ENCODE measurements at regions not wholly inside any gene's neighbourhood (a gene's known extent, or its start where the extent isn't known, plus 50 kb on each side); places are given as distances from the start of the nearest gene placed in this dataset.

DNA sequence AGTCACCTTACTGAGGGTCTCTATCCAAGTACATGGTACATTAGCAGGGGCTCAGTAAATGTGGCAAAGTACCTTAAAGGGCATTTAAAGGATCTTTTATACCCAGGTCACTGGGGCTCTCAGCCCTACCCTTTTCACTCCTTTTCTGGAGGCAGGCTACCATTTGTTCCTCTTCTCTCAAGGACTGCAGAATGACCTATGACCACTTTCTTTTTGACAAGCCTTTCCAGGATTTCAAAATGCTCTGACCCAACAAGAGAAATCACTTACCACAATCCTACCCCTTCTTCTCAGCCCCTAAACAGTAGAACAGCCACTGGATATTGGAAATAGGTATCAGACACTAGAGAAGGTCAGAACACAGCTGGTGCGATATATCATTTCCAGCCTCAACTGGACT is 221.8 kb upstream of the TPRG1 start:
- no peak overlapping the region for H3K4me3 ChIP-seq (ENCODE audit: low read depth, low read length)
- peaks cover 21% of the 10 kb centered on the region for H3K4me1 ChIP-seq (ENCODE audit: control insufficient read depth, insufficient read depth, low read length)
- no peaks in the 10 kb centered on the region for H3K9me3 ChIP-seq (ENCODE audit: control insufficient read depth, insufficient read depth, low read depth, low read length)
- H3K27me3 ChIP-seq (ENCODE audit: control insufficient read depth, insufficient read depth, low read length): 0 out of 2 replicates have a peak, but pooled peaks cover 3% of the 10 kb centered on the region
- no peak overlapping the region for H3K9ac ChIP-seq (ENCODE audit: low read length)
- H3K36me3 ChIP-seq (ENCODE audit: control insufficient read depth, insufficient read depth, low read length): no peaks in the 10 kb centered on the region
- no peak overlapping the region for H3K27ac ChIP-seq (ENCODE audit: low read depth, low read length)

DNA sequence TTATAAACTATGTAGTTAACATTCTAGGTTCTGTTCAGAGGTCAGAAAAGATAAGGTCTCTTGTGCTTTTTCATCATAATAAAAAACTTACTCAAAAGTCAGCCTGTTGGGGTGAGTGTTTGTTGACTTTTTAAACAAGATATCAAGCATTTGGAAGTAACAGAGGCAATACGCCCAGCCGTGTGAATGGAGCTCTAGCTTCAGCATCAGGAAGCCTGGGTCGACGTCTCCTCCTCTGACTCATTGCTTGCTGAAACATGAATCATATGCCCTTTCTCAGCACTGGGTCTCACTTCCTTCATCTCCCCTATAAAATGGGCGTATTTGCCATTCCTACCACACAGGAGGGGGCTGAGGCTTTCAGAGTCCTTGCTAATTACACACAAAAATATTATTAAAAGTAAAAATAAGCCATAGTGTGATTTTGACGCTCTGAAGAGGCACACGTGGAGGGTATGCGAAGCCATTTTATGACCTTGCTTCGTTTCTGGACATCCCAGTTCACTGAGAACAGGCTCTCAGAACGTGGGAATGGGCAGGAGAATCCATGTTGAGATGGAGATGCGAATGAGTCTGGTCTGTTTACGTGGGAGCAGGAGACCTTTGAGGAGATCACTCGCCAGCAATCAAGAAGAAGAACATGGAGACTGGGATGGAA is 220.8 kb upstream of the TPRG1 start:
- Histone ChIP-seq H3K36me3 (ENCODE audit: control insufficient read depth, insufficient read depth, low read length) (no peaks in the 10 kb centered on the region), H3K9ac (ENCODE audit: low read length) (no peak overlapping the region), H3K9me3 (ENCODE audit: control insufficient read depth, insufficient read depth, low read depth, low read length) (no peaks in the 10 kb centered on the region), H3K27ac (ENCODE audit: low read depth, low read length) (no peak overlapping the region), H3K27me3 (ENCODE audit: control insufficient read depth, insufficient read depth, low read length) (0 out of 2 replicates have a peak, but pooled peaks cover 3% of the 10 kb centered on the region), H3K4me3 (ENCODE audit: low read depth, low read length) (no peak overlapping the region), H3K4me1 (ENCODE audit: control insufficient read depth, insufficient read depth, low read length) (peaks cover 21% of the 10 kb centered on the region)

DNA sequence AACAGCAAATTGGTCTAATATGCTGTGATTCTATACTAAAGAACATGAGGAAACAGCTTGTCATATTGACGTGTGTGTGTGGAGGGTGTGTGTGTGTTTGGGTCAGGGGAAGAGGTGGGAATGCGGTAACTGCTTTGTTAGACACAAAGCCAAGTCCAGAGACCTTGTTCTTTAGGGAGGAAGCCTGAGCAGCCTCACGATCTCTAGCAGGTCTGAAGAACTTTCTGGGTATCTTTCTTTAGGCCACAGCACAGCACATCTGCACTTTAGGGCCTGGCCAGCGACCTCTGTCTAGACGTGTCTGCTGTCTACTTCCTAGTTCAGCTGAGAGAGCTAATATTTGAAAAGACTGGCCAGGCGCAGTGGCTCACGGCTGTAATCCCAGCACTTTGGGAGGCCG is 220.0 kb upstream of the TPRG1 start:
- H3K4me3 ChIP-seq (ENCODE audit: low read depth, low read length): no peak overlapping the region
- no peak overlapping the region for H3K9ac ChIP-seq (ENCODE audit: low read length)
- H3K9me3 ChIP-seq (ENCODE audit: control insufficient read depth, insufficient read depth, low read depth, low read length): no peaks in the 10 kb centered on the region
- H3K4me1 ChIP-seq (ENCODE audit: control insufficient read depth, insufficient read depth, low read length): peaks cover 18% of the 10 kb centered on the region
- no peak overlapping the region for H3K27ac ChIP-seq (ENCODE audit: low read depth, low read length)
- H3K36me3 ChIP-seq (ENCODE audit: control insufficient read depth, insufficient read depth, low read length): no peaks in the 10 kb centered on the region
- H3K27me3 ChIP-seq (ENCODE audit: control insufficient read depth, insufficient read depth, low read length): 0 out of 2 replicates have a peak, but pooled peaks cover under 1% of the 10 kb centered on the region

DNA sequence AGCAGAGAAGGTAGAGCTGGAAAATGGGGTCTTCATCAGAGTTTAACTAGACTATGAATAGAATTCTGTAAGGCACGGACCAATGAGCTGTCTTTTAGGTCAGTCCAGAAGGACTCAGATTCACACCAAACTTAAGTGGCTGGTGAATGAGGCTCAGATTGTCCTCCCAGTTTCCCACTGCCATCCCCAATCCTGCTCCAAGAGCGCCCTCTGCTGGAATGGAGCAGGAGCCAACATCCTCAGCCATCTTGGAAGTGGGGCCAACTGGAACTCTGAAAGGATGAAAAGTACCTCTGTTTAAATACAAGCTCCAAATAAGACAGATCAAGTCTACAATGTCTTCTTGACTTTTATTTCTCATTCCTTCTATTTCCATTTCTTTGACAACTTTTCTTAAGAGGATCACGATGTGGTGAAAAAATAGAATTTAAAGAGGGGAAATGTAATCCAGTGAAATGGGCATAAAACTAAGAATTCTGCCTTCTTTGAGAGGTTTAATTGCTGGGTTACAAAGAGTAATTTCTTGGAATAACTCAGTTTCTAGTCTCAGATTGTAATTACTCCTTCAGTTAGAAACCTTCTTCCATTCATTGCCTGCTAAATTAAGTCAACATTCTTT is 217.1 kb upstream of the TPRG1 start:
- H3K27ac ChIP-seq (ENCODE audit: low read depth, low read length): no peak overlapping the region
- H3K4me3 ChIP-seq (ENCODE audit: low read depth, low read length): no peak overlapping the region
- H3K36me3 ChIP-seq (ENCODE audit: control insufficient read depth, insufficient read depth, low read length): no peaks in the 10 kb centered on the region
- H3K9me3 ChIP-seq (ENCODE audit: control insufficient read depth, insufficient read depth, low read depth, low read length): no peaks in the 10 kb centered on the region
- no peaks in the 10 kb centered on the region for H3K4me1 ChIP-seq (ENCODE audit: control insufficient read depth, insufficient read depth, low read length)
- H3K9ac ChIP-seq (ENCODE audit: low read length): no peak overlapping the region
- H3K27me3 ChIP-seq (ENCODE audit: control insufficient read depth, insufficient read depth, low read length): no peaks in the 10 kb centered on the region

DNA sequence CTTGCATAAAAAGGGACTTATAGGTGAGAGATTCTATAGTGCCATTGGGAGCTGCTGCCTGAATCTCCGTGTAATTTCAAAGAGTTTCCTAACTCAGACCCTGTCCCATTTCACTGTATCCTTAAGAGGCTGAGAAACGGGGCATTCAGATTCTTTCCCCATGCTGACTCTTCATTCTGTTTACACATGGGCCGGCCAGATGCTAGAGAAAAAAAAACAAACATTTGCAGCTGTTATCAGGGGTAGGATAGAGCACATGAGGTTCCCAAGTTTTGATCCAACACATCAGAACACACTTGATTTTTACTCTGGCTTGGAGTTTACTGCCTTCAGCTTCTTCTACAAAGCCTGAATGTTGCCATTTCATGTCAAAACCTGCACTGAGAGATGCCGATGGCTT is 215.9 kb upstream of the TPRG1 start:
- Histone ChIP-seq H3K4me3 (ENCODE audit: low read depth, low read length) (no peak overlapping the region), H3K9ac (ENCODE audit: low read length) (no peak overlapping the region), H3K4me1 (ENCODE audit: control insufficient read depth, insufficient read depth, low read length) (no peaks in the 10 kb centered on the region), H3K27ac (ENCODE audit: low read depth, low read length) (no peak overlapping the region), H3K36me3 (ENCODE audit: control insufficient read depth, insufficient read depth, low read length) (no peaks in the 10 kb centered on the region), H3K27me3 (ENCODE audit: control insufficient read depth, insufficient read depth, low read length) (no peaks in the 10 kb centered on the region), H3K9me3 (ENCODE audit: control insufficient read depth, insufficient read depth, low read depth, low read length) (no peaks in the 10 kb centered on the region)

DNA sequence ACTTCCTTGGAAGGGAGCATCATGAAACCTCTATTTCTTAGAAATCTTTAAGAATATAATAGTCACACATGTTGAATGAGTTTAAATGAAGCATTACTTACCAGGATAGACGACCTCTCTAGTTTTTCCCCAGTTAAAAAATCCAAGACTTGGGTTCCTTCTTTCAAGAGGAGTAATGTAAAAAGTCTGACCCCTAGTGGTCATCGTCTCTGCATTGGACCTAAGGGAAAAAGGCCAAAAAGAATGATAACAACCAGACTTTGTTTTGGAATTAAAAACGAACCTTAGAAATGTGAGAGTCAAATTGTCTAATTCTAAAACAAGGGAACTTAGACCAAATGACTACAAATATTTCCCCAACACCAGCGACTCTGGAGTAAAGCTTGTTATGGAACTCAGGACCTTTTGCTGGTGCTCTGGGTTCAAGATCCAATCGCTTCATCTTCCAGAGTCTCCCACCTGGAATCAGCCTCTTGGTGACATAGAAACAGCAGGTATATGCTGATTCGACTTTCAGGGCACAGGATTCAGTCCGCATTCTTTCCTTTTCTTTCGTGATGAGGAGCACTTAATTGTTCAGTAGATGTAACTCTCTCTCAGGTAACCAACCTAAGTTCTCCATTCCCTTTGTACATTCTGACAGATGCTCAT is 214.8 kb upstream of the TPRG1 start:
- Histone ChIP-seq H3K27ac (ENCODE audit: low read depth, low read length) (no peak overlapping the region), H3K9ac (ENCODE audit: low read length) (no peak overlapping the region), H3K4me3 (ENCODE audit: low read depth, low read length) (no peak overlapping the region), H3K9me3 (ENCODE audit: control insufficient read depth, insufficient read depth, low read depth, low read length) (no peaks in the 10 kb centered on the region), H3K4me1 (ENCODE audit: control insufficient read depth, insufficient read depth, low read length) (no peaks in the 10 kb centered on the region), H3K36me3 (ENCODE audit: control insufficient read depth, insufficient read depth, low read length) (no peaks in the 10 kb centered on the region), H3K27me3 (ENCODE audit: control insufficient read depth, insufficient read depth, low read length) (no peaks in the 10 kb centered on the region)

DNA sequence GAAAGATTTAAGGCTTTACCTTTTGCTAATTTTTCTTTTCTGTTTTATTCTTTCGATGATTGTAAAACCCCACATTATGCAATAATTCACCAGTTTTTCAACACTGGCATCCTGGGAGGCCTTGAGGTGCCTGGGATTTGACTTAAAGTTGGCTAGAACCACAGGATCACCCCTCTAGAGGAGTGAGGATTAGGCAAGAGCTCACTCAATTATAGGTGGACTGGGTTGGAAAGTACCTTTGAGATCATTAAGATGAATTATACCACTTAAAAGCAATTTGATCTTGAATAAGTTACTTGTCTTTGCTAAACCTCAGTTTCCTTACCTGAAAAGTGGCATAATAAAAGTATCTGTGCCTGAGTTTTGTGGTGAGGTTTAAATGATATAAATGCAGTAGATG is 212.8 kb upstream of the TPRG1 start:
- no peak overlapping the region for H3K27ac ChIP-seq (ENCODE audit: low read depth, low read length)
- no peak overlapping the region for H3K9ac ChIP-seq (ENCODE audit: low read length)
- H3K36me3 ChIP-seq (ENCODE audit: control insufficient read depth, insufficient read depth, low read length): no peaks in the 10 kb centered on the region
- no peaks in the 10 kb centered on the region for H3K4me1 ChIP-seq (ENCODE audit: control insufficient read depth, insufficient read depth, low read length)
- no peak overlapping the region for H3K4me3 ChIP-seq (ENCODE audit: low read depth, low read length)
- H3K9me3 ChIP-seq (ENCODE audit: control insufficient read depth, insufficient read depth, low read depth, low read length): no peaks in the 10 kb centered on the region
- H3K27me3 ChIP-seq (ENCODE audit: control insufficient read depth, insufficient read depth, low read length): no peaks in the 10 kb centered on the region

DNA sequence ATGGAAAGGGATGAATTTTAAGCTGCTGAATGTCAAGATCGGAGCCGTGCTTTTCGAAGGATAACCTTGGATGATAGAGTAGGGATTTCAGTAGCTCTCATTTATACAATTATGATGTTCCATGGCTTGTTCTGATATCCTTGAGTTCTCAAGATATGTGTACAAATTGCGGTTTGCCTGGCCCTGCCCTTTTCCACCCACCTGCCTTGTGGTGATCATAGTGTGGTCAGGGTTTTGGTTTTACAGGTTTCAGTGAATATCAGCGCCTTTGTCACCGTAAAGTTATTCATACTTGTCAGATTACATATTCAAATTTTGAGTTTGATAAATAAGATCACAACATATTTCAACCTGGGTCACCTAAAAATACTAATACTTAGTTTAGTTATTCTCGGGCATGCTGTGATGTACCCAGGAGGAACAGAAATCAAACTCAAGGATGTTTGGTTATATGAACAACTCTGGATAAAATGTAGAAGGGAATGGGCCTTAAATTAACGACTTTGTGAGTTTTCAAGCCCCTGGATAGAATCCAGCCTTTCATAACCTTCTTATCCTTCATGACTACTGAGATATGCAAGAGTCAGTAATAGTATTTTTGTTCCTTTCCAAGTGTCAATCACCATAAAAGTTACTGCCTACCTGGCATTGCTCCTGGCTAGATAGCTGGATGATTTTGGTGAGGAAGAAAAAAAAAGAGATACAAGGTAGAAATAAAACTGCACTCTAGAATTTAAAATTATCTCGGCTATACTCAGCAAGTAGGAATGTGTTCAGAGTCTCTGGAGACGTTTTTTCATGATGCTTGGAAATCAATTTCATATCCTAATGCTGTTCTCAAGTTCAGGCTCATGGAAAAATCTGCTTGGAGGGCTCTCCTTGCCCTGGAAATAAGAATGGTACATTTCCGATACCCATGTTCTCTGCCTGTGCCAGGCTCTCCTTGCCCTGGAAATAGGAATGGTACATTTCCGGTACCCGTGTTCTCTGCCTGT is 209.2 kb upstream of the TPRG1 start:
- no peaks in the 10 kb centered on the region for H3K9me3 ChIP-seq (ENCODE audit: control insufficient read depth, insufficient read depth, low read depth, low read length)
- no peaks in the 10 kb centered on the region for H3K36me3 ChIP-seq (ENCODE audit: control insufficient read depth, insufficient read depth, low read length)
- H3K9ac ChIP-seq (ENCODE audit: low read length): no peak overlapping the region
- no peaks in the 10 kb centered on the region for H3K4me1 ChIP-seq (ENCODE audit: control insufficient read depth, insufficient read depth, low read length)
- H3K27ac ChIP-seq (ENCODE audit: low read depth, low read length): no peak overlapping the region
- no peaks in the 10 kb centered on the region for H3K27me3 ChIP-seq (ENCODE audit: control insufficient read depth, insufficient read depth, low read length)
- no peak overlapping the region for H3K4me3 ChIP-seq (ENCODE audit: low read depth, low read length)

DNA sequence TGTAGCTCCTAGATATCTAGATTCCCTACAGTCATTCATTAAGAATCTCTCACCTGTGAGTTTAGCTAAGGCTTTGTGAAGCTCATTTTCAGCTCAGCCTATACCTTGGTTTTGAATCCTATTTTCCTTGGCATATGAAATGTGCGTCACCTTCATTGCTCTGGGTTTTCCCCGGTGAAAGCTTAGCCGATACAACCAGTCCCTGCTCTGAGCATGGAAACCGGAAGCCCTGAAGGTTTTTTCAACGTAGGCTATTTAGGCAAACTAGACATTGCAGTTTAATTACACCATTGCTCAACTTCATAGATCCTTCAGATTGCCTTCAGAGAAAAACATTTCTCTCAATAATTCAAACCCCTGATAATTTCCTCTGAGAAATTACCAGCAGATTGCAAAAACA is 206.8 kb upstream of the TPRG1 start:
- Histone ChIP-seq H3K4me3 (ENCODE audit: low read depth, low read length) (no peak overlapping the region), H3K27me3 (ENCODE audit: control insufficient read depth, insufficient read depth, low read length) (no peaks in the 10 kb centered on the region), H3K9ac (ENCODE audit: low read length) (no peak overlapping the region), H3K4me1 (ENCODE audit: control insufficient read depth, insufficient read depth, low read length) (no peaks in the 10 kb centered on the region), H3K27ac (ENCODE audit: low read depth, low read length) (no peak overlapping the region), H3K9me3 (ENCODE audit: control insufficient read depth, insufficient read depth, low read depth, low read length) (no peaks in the 10 kb centered on the region), H3K36me3 (ENCODE audit: control insufficient read depth, insufficient read depth, low read length) (no peaks in the 10 kb centered on the region)

DNA sequence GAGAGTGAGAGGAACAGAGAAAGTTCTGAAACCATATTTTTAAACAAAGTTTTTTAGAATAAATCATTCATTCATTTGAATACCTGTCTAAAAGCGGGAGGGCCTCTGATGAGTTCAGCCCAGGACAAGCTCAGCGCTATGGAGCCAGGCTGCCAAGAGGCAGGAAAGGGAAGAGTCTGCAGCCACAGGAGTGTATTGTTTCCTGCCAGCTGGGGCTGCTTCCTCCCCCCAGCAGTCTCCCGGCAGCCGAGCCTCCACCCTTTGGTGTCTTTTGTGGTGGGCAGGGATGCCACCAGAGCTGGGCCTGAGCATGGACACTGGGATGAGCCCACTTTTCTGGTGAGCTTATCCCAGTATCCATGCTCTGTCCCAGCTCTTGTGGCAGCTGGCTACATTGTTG is 199.5 kb upstream of the TPRG1 start:
- no peak overlapping the region for H3K9ac ChIP-seq (ENCODE audit: low read length)
- H3K4me1 ChIP-seq (ENCODE audit: control insufficient read depth, insufficient read depth, low read length): no peaks in the 10 kb centered on the region
- H3K27me3 ChIP-seq (ENCODE audit: control insufficient read depth, insufficient read depth, low read length): no peaks in the 10 kb centered on the region
- H3K36me3 ChIP-seq (ENCODE audit: control insufficient read depth, insufficient read depth, low read length): no peaks in the 10 kb centered on the region
- no peak overlapping the region for H3K4me3 ChIP-seq (ENCODE audit: low read depth, low read length)
- no peaks in the 10 kb centered on the region for H3K9me3 ChIP-seq (ENCODE audit: control insufficient read depth, insufficient read depth, low read depth, low read length)
- H3K27ac ChIP-seq (ENCODE audit: low read depth, low read length): no peak overlapping the region

Data from HUES6 (cell line).